ENCODE measurements at regions not wholly inside any gene's neighbourhood (a gene's known extent, or its start where the extent isn't known, plus 50 kb on each side); places are given as distances from the start of the nearest gene placed in this dataset.

- Histone ChIP-seq H3K9me3 (no peaks in the 10 kb centered on the region), H3K27me3 (no peaks in the 10 kb centered on the region), H3K4me3 (no peak overlapping the region), H3K4me1 (no peaks in the 10 kb centered on the region), H4K20me1 (no peaks in the 10 kb centered on the region), H3K27ac (no peak overlapping the region), H3K9ac (no peak overlapping the region), H3K4me2 (no peak overlapping the region), H3K36me3 (no peaks in the 10 kb centered on the region)
- TF ChIP-seq Cebpa-rat (IDR thresholded peaks at IDR 0.05), result no peak
These were observed 52.7 kb upstream of the MKLN1 start for GRCh38 chr7:131274986-131275385.

GRCh38 chr7:131276190-131276589 lies 51.5 kb upstream of the MKLN1 start:
- no peaks in the 10 kb centered on the region for H3K4me1 ChIP-seq
- no peaks in the 10 kb centered on the region for H3K36me3 ChIP-seq
- no peak for TF ChIP-seq Cebpa-rat (IDR thresholded peaks at IDR 0.05)

DNA sequence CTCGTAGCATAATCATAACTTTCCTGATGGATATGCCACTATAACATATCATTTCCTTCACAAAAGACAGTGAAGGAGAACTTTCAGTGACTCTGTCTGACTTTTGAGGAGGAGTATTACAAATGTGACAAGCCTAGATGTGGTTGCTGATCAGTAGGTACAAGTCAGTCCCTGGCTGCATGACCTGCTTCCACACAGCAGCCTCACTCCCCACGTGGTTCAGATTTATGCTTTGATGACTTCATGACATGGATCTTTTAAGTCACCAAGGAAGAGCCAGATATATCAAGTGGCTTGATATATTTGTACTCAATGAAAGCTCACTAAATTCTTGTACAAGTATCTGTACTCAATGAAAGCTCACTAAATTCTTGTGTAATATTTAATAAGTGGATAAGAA lies 50.9 kb upstream of the MKLN1 start:
- no peaks in the 10 kb centered on the region for H3K36me3 ChIP-seq
- H3K9me3 ChIP-seq, result 0 out of 2 replicates have a peak, but pooled peaks cover 5% of the 10 kb centered on the region
- H3K4me1 ChIP-seq, result no peaks in the 10 kb centered on the region
- TF ChIP-seq Cebpa-rat (IDR thresholded peaks at IDR 0.05), result no peak
- H3K27ac ChIP-seq, result no peak overlapping the region
- no peak overlapping the region for H3K9ac ChIP-seq
- no peak overlapping the region for H3K4me2 ChIP-seq
- H3K4me3 ChIP-seq, result no peak overlapping the region
- H3K27me3 ChIP-seq, result no peaks in the 10 kb centered on the region
- no peaks in the 10 kb centered on the region for H4K20me1 ChIP-seq

More at GRCh38 chr7:131276190-131276589, 51.5 kb upstream of the MKLN1 start:
- H3K9ac ChIP-seq, result no peak overlapping the region
- no peak overlapping the region for H3K4me2 ChIP-seq
- no peaks in the 10 kb centered on the region for H4K20me1 ChIP-seq
- H3K4me3 ChIP-seq, result no peak overlapping the region
- H3K27ac ChIP-seq, result no peak overlapping the region
- H3K27me3 ChIP-seq, result no peaks in the 10 kb centered on the region
- 0 out of 2 replicates have a peak, but pooled peaks cover 5% of the 10 kb centered on the region for H3K9me3 ChIP-seq
